Skeletal muscle cell (primary cell): ENCODE measurements at regions not wholly inside any gene's neighbourhood (a gene's known extent, or its start where the extent isn't known, plus 50 kb on each side); places are given as distances from the start of the nearest gene placed in this dataset.
"Not testable (repeated sequence)": the region's sequence is repeated elsewhere in the genome, so short reads cannot be mapped to it uniquely, and the experiment has no call there.

Source experiments
- DNase-seq: peaks from one replicate; pipeline ENCODE4 v3.0.0-alpha.2; 2010; ENCODE audit warnings: low read depth
- H3K4me3 ChIP-seq: 2 replicates; pipeline ENCODE4 v1.5.1; 2011; ENCODE audit warnings: low read depth, mild to moderate bottlenecking, control low read depth, low read length, moderate library complexity

GRCh38 chr11:81570669-81571068 lies 1163.0 kb downstream of the FAM181B start:
- DNase-seq, result no peak
- H3K4me3 ChIP-seq, result no peak overlapping the region

DNA sequence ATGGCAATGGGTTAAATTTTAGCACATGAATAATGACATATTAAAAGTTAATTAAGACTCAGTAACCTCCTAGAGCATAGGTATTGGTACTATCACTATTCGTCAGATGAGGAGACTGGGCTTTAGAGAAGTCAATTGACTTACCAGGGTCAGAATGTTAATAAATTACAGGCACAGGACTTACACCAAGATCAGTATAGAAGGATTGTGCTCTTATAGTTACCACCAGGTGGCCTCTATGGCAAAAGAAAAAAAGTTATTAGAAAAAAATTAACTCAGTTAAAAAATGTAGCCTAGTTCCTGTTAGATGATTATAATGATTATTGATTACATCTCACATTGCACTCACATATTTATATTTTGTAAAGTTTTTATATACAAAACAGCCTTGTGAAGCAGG lies 1163.7 kb downstream of the FAM181B start:
- no peak overlapping the region for H3K4me3 ChIP-seq
- no peak for DNase-seq

DNA sequence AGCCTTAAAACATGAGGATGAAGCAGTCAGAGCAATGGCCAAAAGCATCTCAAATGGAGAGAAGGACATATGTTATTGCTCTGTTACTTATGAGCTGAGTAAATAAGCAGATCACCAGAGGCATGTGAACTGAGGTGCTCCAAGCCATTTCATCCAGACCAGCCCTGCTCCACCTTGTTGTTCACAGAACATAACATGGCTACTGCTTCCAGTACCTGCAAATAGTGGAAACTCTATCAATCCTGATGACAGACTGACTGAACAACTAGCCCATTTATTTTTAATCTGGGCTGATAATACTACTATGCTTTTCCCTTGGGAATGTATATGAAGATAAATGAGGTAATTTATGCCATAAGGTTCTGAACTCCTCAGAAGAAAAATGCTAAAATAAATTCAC lies 1164.7 kb downstream of the FAM181B start:
- no peak overlapping the region for H3K4me3 ChIP-seq

GRCh38 chr11:81548123-81548522 lies 1185.5 kb downstream of the FAM181B start:
- no peak for DNase-seq
- H3K4me3 ChIP-seq, result no peak overlapping the region

More for the DNA sequence above, 1164.7 kb downstream of the FAM181B start:
- no peak for DNase-seq

DNA sequence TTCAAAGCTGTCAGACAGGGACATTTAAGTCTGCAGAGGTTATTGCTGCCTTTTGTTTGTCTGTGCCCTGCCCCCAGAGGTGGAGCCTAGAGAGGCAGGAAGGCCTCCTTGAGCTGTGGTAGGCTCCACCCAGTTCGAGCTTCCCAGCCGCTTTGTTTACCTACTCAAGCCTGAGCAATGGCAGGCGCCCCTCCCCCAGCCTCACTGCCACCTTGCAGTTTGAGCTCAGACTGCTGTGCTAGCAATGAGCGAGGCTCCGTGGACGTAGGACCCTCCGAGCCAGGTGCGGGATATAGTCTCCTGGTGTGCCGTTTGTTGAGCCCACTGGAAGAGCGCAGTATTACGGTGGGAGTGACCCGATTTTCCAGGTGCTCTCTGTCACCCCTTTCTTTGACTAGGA lies 1193.9 kb downstream of the FAM181B start:
- H3K4me3 ChIP-seq, DNase-seq: not testable (repeated sequence)

DNA sequence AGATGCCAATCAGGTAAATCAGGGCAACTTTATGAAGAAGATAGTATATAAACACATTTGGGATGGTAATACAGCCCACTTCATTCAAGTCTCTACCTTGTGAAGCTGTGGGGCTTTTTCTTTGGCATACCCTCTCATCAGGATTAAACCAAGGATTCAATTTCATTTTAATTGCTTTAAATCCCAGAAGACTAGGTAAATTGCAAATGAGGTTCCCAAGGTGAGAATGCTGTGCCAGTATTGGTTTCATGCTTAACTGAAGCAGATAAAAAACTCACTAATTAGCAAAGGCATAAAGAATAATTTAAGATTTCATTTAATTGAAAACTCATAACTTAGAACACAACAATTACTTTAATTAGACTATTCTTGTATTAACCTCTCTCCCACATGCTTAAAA lies 1218.1 kb downstream of the FAM181B start:
- DNase-seq, result no peak
- no peak overlapping the region for H3K4me3 ChIP-seq

DNA sequence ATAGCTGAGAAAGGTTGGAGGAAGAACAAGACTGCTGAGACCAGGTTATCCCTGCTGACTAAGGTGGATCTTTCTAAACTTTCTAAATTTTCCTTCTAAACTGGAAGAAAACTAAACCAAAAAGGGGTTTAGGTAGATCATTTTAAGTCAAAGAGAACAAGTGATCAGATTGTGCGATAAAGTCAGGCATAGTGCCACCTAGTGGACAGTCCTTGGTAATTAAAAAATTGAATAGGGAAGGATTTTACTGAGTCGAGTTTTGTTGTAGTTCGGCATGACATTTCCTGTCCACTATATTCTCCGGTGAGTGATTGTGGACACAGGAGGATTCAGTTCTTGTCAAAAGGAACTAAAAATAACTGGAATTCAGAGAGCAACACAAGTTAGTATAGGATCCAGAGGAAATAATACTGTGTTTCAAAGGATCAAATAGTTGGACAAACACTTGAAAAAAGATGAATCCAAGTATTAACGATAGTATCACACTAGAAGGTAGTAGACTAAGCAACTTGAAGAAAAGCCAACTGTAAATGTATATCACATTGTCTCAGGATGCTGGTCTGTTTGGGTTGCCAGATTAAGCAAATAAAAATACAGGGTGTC lies 1236.4 kb downstream of the FAM181B start:
- no peak for DNase-seq

DNA sequence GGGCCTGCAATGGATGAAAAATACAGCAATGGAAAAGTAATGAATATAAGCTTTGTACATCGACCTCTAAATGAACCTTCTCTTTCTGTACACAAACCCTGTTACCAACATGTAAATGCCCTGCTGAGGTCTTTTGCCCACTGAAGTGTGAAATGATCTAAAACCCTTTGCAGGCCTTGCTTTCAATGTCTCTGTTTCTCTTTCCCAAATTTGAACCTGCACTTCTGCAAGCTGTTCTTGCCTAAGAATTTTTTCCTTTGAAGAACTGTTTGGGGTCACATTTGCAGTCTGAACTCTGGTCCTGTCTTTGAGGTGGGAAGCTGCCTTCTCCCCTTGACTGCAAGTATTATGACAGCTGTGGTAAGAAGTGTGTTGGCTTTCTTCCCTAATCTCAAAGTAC lies 1237.1 kb downstream of the FAM181B start:
- no peak for DNase-seq
- no peak overlapping the region for H3K4me3 ChIP-seq

More for the DNA sequence above, 1236.4 kb downstream of the FAM181B start:
- no peak overlapping the region for H3K4me3 ChIP-seq

DNA sequence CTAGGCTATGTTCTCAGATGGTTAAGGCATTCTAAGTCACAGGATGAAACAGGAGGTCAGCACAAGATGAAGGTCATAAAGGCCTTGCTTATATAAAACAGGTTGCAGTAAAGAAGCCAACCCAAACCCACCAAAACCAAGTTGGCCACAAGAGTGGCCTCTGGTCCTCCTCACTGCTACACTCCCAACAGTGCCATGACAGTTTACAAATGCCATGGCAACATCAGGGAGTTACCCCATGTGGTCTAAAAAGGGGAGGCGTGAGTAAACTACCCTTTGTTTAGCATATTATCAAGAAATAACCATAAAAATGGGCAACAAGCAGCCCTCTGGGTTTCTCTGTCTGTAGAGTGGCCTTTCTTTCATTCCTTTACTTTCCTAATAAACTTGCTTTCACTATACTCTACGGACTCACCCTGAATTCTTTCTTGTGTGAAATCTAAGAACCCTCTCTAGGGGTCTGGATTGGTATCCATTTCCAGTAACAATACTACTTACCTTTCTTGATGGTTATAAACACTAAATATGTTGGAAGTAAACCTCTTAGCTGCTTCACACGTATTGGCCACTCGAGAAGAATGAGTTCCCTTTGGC lies 1237.9 kb downstream of the FAM181B start:
- no peak overlapping the region for H3K4me3 ChIP-seq
- DNase-seq, result no peak

DNA sequence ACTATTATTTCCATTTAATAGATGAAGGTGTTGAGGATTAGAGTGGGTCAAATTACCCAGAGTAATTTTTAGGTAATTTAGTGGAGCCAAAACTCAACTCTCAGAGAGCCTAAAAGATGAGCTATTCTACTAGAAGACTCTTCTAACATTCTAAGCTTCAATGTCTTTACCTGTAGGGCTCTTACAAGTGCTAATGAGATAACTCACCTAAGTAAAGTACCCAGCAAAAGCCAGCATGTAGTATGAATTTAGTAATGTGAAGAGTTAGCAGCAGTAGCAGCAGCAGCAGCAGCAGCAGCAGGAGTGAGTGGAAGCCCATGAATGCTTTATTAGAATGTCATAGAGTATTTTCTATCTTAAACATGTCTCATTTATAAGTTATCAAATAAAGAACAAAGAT lies 1239.2 kb downstream of the FAM181B start:
- no peak for DNase-seq
- H3K4me3 ChIP-seq, result no peak overlapping the region

- no peak for DNase-seq
Measured at GRCh38 chr11:81492923-81493445, 1240.7 kb downstream of the FAM181B start.

DNA sequence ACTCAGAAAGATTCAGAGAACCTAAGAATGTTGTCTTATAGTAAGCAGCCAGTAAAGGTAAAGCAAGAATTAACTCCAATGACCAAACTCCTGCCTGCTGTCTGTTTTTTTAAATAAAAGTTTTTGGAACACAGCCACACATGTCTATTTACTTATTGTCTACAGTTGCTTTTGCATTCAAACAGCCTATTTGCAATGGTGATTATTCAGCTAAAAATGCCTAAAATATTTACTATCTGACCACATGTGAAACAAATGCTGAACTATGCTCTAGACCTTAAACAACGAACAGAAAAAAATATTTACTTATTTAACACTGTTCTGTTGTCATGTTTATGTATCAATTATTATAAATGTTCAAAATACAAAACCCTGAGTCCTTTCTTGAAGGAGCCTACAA lies 1246.6 kb downstream of the FAM181B start:
- no peak overlapping the region for H3K4me3 ChIP-seq
- no peak for DNase-seq

More at GRCh38 chr11:81492923-81493445, 1240.7 kb downstream of the FAM181B start:
- H3K4me3 ChIP-seq, result no peak overlapping the region

- no peak overlapping the region for H3K4me3 ChIP-seq
- DNase-seq, result no peak
Measured at GRCh38 chr11:81484196-81484595, 1249.5 kb downstream of the FAM181B start.

- DNase-seq, result no peak
- H3K4me3 ChIP-seq, result no peak overlapping the region
Measured at GRCh38 chr11:81477277-81477676, 1256.4 kb downstream of the FAM181B start.

DNA sequence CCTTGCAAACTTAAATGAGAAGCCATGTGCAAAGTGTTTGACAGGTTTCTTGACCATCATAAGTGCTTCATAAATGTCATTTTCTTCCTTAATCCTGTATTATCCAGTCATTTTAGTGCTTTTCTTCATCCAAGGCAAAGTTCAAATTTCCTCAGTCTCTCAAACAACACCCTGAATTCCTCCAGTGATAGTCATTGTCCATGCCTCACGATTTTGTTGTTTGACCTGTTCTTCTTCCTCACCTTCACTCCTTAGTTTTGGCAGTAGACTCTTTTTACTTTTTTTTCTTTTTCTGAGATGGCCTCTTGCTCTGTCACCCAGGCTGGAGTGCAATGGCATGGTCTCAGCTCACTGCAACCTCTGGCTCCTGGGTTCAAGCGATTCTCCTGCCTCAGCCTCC lies 1257.3 kb downstream of the FAM181B start:
- no peak overlapping the region for H3K4me3 ChIP-seq
- DNase-seq, result no peak

DNA sequence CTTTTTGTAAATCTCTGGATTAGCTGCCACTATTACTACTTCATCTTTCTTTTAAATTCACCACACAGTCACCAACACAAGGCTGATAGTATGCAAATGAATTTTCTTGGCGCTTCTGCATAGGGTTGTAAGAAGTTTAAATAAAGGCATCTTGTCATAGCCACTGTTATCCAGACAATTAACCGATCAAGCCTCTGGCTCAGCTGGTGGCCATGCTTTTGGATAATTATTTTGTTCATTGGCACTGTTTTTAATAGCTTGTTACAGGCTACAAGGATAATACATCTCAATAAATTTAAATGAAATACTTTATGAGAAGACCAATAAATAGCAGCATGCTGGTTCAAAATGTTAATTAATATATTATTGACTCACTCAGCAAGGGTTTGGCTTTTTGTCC lies 1261.0 kb downstream of the FAM181B start:
- no peak overlapping the region for H3K4me3 ChIP-seq
- DNase-seq, result no peak

- DNase-seq, result no peak
- H3K4me3 ChIP-seq, result no peak overlapping the region
Measured at GRCh38 chr11:81470446-81470845, 1263.2 kb downstream of the FAM181B start.

- no peak for DNase-seq
- H3K4me3 ChIP-seq, result no peak overlapping the region
Measured at GRCh38 chr11:81459766-81460306, 1273.8 kb downstream of the FAM181B start.

- no peak for DNase-seq
- H3K4me3 ChIP-seq, result no peak overlapping the region
Measured at GRCh38 chr11:81449588-81450156, 1284.0 kb downstream of the FAM181B start.

DNA sequence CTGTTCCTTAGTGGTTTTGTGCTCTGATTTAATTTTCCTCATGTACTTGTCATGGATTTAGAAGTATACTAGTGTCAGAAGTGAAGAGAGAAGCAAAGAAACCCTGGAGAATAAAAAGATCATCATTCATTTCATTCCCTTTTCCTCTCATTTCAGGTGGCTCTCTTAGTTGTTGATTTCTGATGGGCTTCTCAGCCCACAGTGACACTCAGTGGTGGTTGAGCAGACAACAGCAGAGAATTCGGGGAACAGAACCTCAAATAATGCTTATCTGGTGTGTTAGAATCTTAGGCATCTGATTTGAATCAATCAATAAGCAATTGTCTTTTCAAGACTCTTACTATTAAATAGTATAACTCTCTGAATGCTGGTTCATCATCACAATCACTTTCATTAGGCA lies 1289.4 kb downstream of the FAM181B start:
- no peak overlapping the region for H3K4me3 ChIP-seq
- no peak for DNase-seq

GRCh38 chr11:81432333-81432732 lies 1301.3 kb downstream of the FAM181B start:
- no peak for DNase-seq
- H3K4me3 ChIP-seq, result no peak overlapping the region
